H1 (cell line): ENCODE measurements at regions not wholly inside any gene's neighbourhood (a gene's known extent, or its start where the extent isn't known, plus 50 kb on each side); places are given as distances from the start of the nearest gene placed in this dataset.

ENCODE experiments used
- CTCF ChIA-PET: fragments of 300-600 bp; sonication (Branson Sonifier 250); formaldehyde crosslinking; loops from one replicate; lab custom pipeline; 2021; ENCODE audit not compliant: partially characterized antibody; lab: Charles Lee
- POLR2A ChIA-PET: fragments of 300-600 bp; sonication (Branson Sonifier 250); formaldehyde crosslinking; loops from one replicate; lab custom pipeline; 2021; ENCODE audit warnings: inconsistent platforms; ENCODE audit not compliant: partially characterized antibody; lab: Charles Lee
- DNase-seq, 2 experiments: peaks; one replicate each; pipeline versions ENCODE4 v3.0.0 to v3.0.0-alpha.2; 2010 to 2022; ENCODE audit warnings: low spot score in 2 of 2, low read depth in 1 of 2, mixed read lengths in 1 of 2
- FAIRE-seq: peaks from 2 replicates; lab custom pipeline; 2011; peaks lifted over from hg19 to GRCh38; lab: Jason Lieb, UNC
- H2AFZ ChIP-seq: 2 replicates; pipeline ENCODE4 v1.8.1; 2012; ENCODE audit warnings: low read length, inconsistent platforms
- H2AK5ac ChIP-seq: 2 replicates; pipeline ENCODE4 v1.6.1; 2013; ENCODE audit warnings: low read depth, low read length
- H2BK120ac ChIP-seq: replicated peaks from 2 replicates; pipeline ENCODE3; 2013; ENCODE audit warnings: low read depth, low read length, inconsistent platforms
- H2BK12ac ChIP-seq: 2 replicates; pipeline ENCODE4 v1.6.1; 2013; ENCODE audit warnings: low read depth, low read length
- H2BK15ac ChIP-seq: 2 replicates; pipeline ENCODE4 v1.6.1; 2013; ENCODE audit warnings: low read length
- H2BK20ac ChIP-seq: 2 replicates; pipeline ENCODE4 v1.6.1; 2013; ENCODE audit warnings: low read length
- H2BK5ac ChIP-seq: 2 replicates; pipeline ENCODE4 v1.6.1; 2013; ENCODE audit warnings: low read depth, low read length
- H3K14ac ChIP-seq: 2 replicates; pipeline ENCODE4 v1.6.1; 2013; ENCODE audit warnings: inconsistent platforms; ENCODE audit not compliant: insufficient read length
- H3K18ac ChIP-seq: 2 replicates; pipeline ENCODE4 v1.6.1; 2013; ENCODE audit warnings: low read length; ENCODE audit errors: extremely low read depth
- H3K23ac ChIP-seq: 2 replicates; pipeline ENCODE4 v1.6.1; 2013; ENCODE audit warnings: inconsistent platforms; ENCODE audit not compliant: insufficient read length
- H3K23me2 ChIP-seq: 2 replicates; pipeline ENCODE4 v1.6.1; 2013; ENCODE audit warnings: low read depth, low read length
- H3K27ac ChIP-seq: 2 replicates; pipeline ENCODE4 v1.6.1; 2011; ENCODE audit warnings: low read depth, low read length, inconsistent platforms
- H3K27me3 ChIP-seq, 4 experiments: replicated peaks in 1 of 4; 1 replicate in 1 of 4; 2 replicates in 3 of 4; pipeline versions ENCODE4 v1.6.1 to v1.8.1; 2011 to 2013; ENCODE audit warnings: low read length in 3 of 4, mild to moderate bottlenecking in 3 of 4, inconsistent platforms in 2 of 4, mixed read lengths in 2 of 4, moderate library complexity in 1 of 4; ENCODE audit not compliant: control insufficient read depth in 3 of 4, insufficient read depth in 3 of 4; ENCODE audit errors: extremely low read depth in 1 of 4
- H3K36me3 ChIP-seq, 4 experiments: 2 replicates each; pipeline versions ENCODE4 v1.6.1 to v1.8.1; 2011 to 2013; ENCODE audit warnings: mild to moderate bottlenecking in 4 of 4, low read length in 3 of 4, moderate library complexity in 2 of 4, control low read depth in 1 of 4, inconsistent platforms in 1 of 4; ENCODE audit not compliant: insufficient read depth in 4 of 4, control insufficient read depth in 2 of 4
- H3K4ac ChIP-seq: replicated peaks from 2 replicates; pipeline ENCODE3; 2013; ENCODE audit warnings: low read length, low read depth, mixed read lengths, inconsistent platforms; ENCODE audit not compliant: insufficient read length
- H3K4me1 ChIP-seq, 4 experiments: replicated peaks in 1 of 4; 1 replicate in 1 of 4; 2 replicates in 3 of 4; pipeline versions ENCODE4 v1.6.1 to v1.8.1; 2011 to 2013; ENCODE audit warnings: low read length in 3 of 4, inconsistent platforms in 2 of 4, mixed read lengths in 1 of 4; ENCODE audit not compliant: insufficient read depth in 4 of 4, control insufficient read depth in 3 of 4
- H3K4me2 ChIP-seq, 2 experiments: 2 replicates each; pipeline versions ENCODE4 v1.6.1 to v1.8.1; 2011 to 2013; ENCODE audit warnings: low read depth in 2 of 2, low read length in 2 of 2, control low read depth in 1 of 2, inconsistent platforms in 1 of 2, mild to moderate bottlenecking in 1 of 2; ENCODE audit not compliant: insufficient read depth in 1 of 2
- H3K4me3 ChIP-seq, 4 experiments: fragments of 200-600, 300-600 bp in 1 of 4; sonication (generic), shearing (Covaris generic), sonication (Bioruptor Twin) in 1 of 4; 2 replicates each; pipeline versions ENCODE4 v1.5.1 to v1.8.1; 2011 to 2016; ENCODE audit warnings: low read length in 4 of 4, low read depth in 3 of 4, control low read depth in 2 of 4, inconsistent platforms in 2 of 4, mild to moderate bottlenecking in 2 of 4, mixed read lengths in 1 of 4, moderate library complexity in 1 of 4; ENCODE audit not compliant: insufficient read depth in 2 of 4; ENCODE audit errors: extremely low read depth in 1 of 4
- H3K56ac ChIP-seq: replicated peaks from 2 replicates; pipeline ENCODE3; 2013; ENCODE audit warnings: low read depth, mild to moderate bottlenecking, mixed read lengths, low read length, inconsistent platforms; ENCODE audit not compliant: insufficient read length
- H3K79me1 ChIP-seq: 2 replicates; pipeline ENCODE4 v1.6.1; 2013; ENCODE audit warnings: low read depth, low read length, control low read depth
- H3K79me2 ChIP-seq, 2 experiments: 2 replicates each; pipeline versions ENCODE4 v1.6.1 to v1.8.1; 2012 to 2013; ENCODE audit warnings: low read length in 2 of 2, mild to moderate bottlenecking in 2 of 2, inconsistent platforms in 1 of 2; ENCODE audit not compliant: insufficient read depth in 2 of 2, control insufficient read depth in 1 of 2
- H3K9ac ChIP-seq, 4 experiments: replicated peaks in 1 of 4; 1 replicate in 1 of 4; 2 replicates in 3 of 4; pipeline versions ENCODE4 v1.6.1 to v1.8.1; 2011 to 2013; ENCODE audit warnings: low read depth in 3 of 4, low read length in 3 of 4, control low read depth in 2 of 4, mild to moderate bottlenecking in 2 of 4, moderate library complexity in 2 of 4, inconsistent platforms in 1 of 4; ENCODE audit errors: extremely low read depth in 1 of 4
- H3K9me3 ChIP-seq, 2 experiments: 2 replicates each; pipeline versions ENCODE4 v1.6.1 to v1.8.1; 2012 to 2013; ENCODE audit warnings: mild to moderate bottlenecking in 2 of 2, moderate library complexity in 2 of 2, control low read depth in 1 of 2, inconsistent platforms in 1 of 2, low read depth in 1 of 2, low read length in 1 of 2, mixed read lengths in 1 of 2; ENCODE audit not compliant: insufficient read depth in 2 of 2
- H4K20me1 ChIP-seq, 2 experiments: replicated peaks in 1 of 2; 2 replicates each; pipeline versions ENCODE3 to v1.8.1; 2011 to 2013; ENCODE audit warnings: inconsistent platforms in 2 of 2, low read length in 2 of 2, mild to moderate bottlenecking in 1 of 2; ENCODE audit not compliant: insufficient read depth in 2 of 2, control insufficient read depth in 1 of 2
- H4K5ac ChIP-seq: 2 replicates; pipeline ENCODE4 v1.6.1; 2013; ENCODE audit warnings: low read length, low read depth, mixed read lengths, inconsistent platforms; ENCODE audit not compliant: insufficient read length
- H4K8ac ChIP-seq: 2 replicates; pipeline ENCODE4 v1.8.0; 2013; ENCODE audit warnings: mild to moderate bottlenecking, moderate library complexity, low read length, inconsistent platforms; ENCODE audit not compliant: insufficient read depth; ENCODE audit errors: extremely low read depth
- H4K91ac ChIP-seq: replicated peaks from 2 replicates; pipeline ENCODE3; 2013; ENCODE audit warnings: low read length, mixed read lengths, inconsistent platforms; ENCODE audit not compliant: insufficient read length
- POLR2A ChIP-seq, 2 experiments: IDR thresholded peaks; 1 replicate in 1 of 2; 2 replicates in 1 of 2; pipeline ENCODE4 v1.6.1; 2011; ENCODE audit warnings: low read depth in 2 of 2, low read length in 2 of 2, mild to moderate bottlenecking in 2 of 2; ENCODE audit errors: control extremely low read depth in 1 of 2
- RNF2 ChIP-seq: fragments of 200-900, 300-1000 bp; sonication (generic); IDR thresholded peaks from 2 replicates; pipeline ENCODE4 v1.7.1; 2016; ENCODE audit warnings: borderline replicate concordance, low read depth, mild to moderate bottlenecking, antibody characterized with exemption, low read length; ENCODE audit not compliant: poor library complexity, severe bottlenecking; ENCODE audit errors: missing control alignments
- WGBS, 2 experiments: shearing (Covaris generic) in 1 of 2; methylation state at CpG; one replicate each; pipeline versions ENCODE4 v1.1.6 to v1.1.7; 2013 to 2015; ENCODE audit warnings: low lambda C conversion rate in 2 of 2, mixed read lengths in 2 of 2, inconsistent platforms in 1 of 2, low coverage in 1 of 2, missing lambda C conversion rate in 1 of 2; ENCODE audit not compliant: insufficient replicate concordance in 2 of 2, insufficient coverage in 1 of 2, insufficient read length in 1 of 2; ENCODE audit errors: extremely low coverage in 1 of 2, missing lambda C conversion rate in 1 of 2; 5-methylcytosine and 5-hydroxymethylcytosine counted together
- TF ChIP-seq, protein P1 (sequence below): IDR thresholded peaks from 2 replicates; pipeline ENCODE4 v1.6.1; 2011; ENCODE audit warnings: low read depth, mild to moderate bottlenecking, low read length; ENCODE audit not compliant: insufficient read depth

DNA sequence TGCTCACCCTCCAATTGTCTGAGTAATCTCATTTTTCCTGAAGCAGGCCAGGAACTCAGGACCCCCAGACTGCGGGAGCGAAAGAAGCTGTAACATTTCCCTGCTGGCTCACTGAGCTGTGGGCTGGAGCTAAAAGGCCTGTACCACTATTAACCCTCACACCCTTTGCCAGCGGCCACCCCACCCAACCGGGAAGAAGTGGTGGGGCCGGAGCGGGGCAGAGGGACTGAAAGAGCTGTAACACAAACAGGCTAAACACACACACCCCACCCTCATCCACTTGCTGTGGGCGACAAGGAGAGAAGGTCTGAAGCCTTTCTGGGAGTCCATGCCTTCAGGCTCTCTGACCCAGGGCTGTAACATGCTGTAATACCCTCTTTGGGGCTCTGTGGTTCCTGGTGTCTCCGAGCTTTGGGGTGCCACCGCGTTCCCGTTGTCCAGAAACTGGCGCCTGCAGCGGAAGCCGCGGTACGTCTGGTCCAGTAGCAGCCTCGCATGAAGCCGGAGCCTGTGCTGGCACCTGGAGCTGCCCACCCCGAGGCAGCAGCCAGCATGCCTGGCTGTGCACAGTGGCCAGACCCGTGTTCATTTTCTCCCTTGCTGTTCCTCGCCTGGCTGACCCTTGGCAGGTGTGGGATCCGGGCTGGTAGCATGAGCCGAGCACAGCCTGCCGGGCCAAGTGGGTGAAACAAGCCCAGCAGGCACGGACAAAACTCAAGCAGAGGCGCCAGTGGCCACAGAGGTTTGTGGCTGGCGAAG, 345.5 kb upstream of the MGAT4C start:
- H2BK120ac ChIP-seq = no peak overlapping the region
- TF ChIP-seq POLR2A (IDR thresholded peaks at IDR 0.05; ENCODE audit: control extremely low read depth in 1 of 2, low read depth in 2 of 2, low read length in 2 of 2) (no peak), RNF2 (no peak)
- TF ChIP-seq, protein P1, sequence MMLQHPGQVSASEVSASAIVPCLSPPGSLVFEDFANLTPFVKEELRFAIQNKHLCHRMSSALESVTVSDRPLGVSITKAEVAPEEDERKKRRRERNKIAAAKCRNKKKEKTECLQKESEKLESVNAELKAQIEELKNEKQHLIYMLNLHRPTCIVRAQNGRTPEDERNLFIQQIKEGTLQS = no peak

More for the DNA sequence above, 345.5 kb upstream of the MGAT4C start:
- H4K5ac ChIP-seq = no peak overlapping the region
- no peak overlapping the region for H2BK15ac ChIP-seq
- H3K14ac ChIP-seq = no peak overlapping the region
- H3K27me3 ChIP-seq = no peaks in the 10 kb centered on the region; a peak in 1 of 7 replicates
- no peak overlapping the region for H2BK12ac ChIP-seq
- H3K79me1 ChIP-seq = no peaks in the 10 kb centered on the region
- no peak overlapping the region for H2BK20ac ChIP-seq
- FAIRE-seq = no peak
- H3K4ac ChIP-seq = no peak overlapping the region
- no peak overlapping the region for H2AFZ ChIP-seq
- no peak overlapping the region for H4K8ac ChIP-seq
- H3K27ac ChIP-seq = no peak overlapping the region
- ChIA-PET CTCF (interaction anchor here (0.6 kb wide), 1 partner anchor 201 kb away, joined by 3 read pairs; no protein-coding TSS in a partner anchor), POLR2A (no interaction called here)
- no peaks in the 10 kb centered on the region for H3K79me2 ChIP-seq
- no peak overlapping the region for H3K9ac ChIP-seq
- H3K36me3 ChIP-seq = no peaks in the 10 kb centered on the region
- H3K4me3 ChIP-seq = no peak overlapping the region
- H3K18ac ChIP-seq = no peak overlapping the region
- H3K23ac ChIP-seq = no peak overlapping the region
- WGBS, 2 experiments = 96% methylated on average over 27 of the region's 27 CpGs; no CpG with 5 or more reads in 1 of the 2 experiments
- no peaks in the 10 kb centered on the region for H4K20me1 ChIP-seq
- no peak overlapping the region for H4K91ac ChIP-seq
- H3K23me2 ChIP-seq = no peaks in the 10 kb centered on the region
- H3K4me2 ChIP-seq = no peak overlapping the region
- no peak overlapping the region for H2AK5ac ChIP-seq
- no peaks in the 10 kb centered on the region for H3K4me1 ChIP-seq
- no peak for DNase-seq
- H3K9me3 ChIP-seq = no peaks in the 10 kb centered on the region
- H2BK5ac ChIP-seq = no peak overlapping the region
- no peak overlapping the region for H3K56ac ChIP-seq
